IPS DF 19.7 (cell line): ENCODE measurements at regions not wholly inside any gene's neighbourhood (a gene's known extent, or its start where the extent isn't known, plus 50 kb on each side); places are given as distances from the start of the nearest gene placed in this dataset.
A peak's percentile ranks its signal among the peaks of the same experiment; 100 is the strongest.
"Not testable (repeated sequence)": the region's sequence is repeated elsewhere in the genome, so short reads cannot be mapped to it uniquely, and the experiment has no call there.

Source experiments
- DNase-seq: peaks from one replicate; pipeline ENCODE4 v3.0.0-alpha.2; 2013; ENCODE audit warnings: low read depth, low spot score

DNA sequence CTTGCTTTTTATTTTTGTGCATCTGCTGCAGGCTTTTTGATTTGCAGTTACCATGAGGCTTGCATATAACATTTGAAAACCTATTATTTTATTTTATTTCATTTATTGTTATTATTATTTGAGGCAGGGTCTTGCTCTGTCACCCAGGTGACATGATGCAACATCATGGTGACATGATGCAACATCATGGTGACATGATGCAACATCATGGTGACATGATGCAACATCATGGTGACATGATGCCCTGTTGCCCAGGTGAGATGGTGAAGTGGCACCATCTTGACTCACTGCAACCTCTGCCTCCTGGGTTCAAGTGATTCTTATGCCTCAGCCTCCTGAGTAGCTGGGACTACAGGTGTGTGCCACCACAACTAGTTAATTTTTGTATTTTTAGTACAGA, 244.5 kb upstream of the CTBP2 start:
- not testable (repeated sequence) for DNase-seq

DNA sequence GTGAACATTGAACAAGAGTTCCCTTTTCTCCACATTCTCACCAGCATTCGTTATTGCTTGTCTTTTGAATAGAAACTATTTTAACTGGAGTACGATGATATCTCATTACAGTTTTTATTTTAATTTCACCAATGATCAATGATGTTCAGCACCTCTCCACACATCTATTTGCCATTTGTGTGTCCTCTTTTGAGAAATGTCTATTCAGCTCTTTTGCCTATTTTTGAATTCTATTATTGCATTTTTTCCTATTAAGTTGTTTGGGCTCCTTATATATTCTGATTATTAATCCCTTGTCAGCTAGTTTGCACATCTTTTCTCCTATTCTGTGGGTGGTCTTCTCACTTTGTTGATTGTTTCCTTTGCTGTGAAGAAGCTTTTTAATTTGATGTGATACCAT, 241.1 kb upstream of the CTBP2 start:
- DNase-seq = no peak

DNA sequence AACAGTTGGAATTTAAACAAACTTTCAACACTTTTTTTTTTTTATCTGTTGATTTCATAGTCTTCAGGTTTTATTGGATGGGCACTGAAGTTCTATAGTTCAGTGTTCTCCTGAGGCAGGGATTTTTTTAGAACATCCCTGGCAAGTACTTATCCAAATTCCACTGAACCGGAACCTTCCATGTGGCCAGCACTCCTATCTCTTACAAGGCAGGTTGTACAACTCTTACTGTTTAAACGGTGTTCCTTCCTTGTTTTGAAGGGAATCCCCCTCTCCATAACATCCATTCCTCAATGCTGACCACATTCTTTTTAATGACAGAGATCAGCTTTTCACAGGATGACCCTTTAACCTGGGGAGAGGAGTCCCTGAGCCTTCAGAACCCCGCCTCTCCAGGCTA, 238.9 kb upstream of the CTBP2 start:
- DNase-seq = no peak

DNA sequence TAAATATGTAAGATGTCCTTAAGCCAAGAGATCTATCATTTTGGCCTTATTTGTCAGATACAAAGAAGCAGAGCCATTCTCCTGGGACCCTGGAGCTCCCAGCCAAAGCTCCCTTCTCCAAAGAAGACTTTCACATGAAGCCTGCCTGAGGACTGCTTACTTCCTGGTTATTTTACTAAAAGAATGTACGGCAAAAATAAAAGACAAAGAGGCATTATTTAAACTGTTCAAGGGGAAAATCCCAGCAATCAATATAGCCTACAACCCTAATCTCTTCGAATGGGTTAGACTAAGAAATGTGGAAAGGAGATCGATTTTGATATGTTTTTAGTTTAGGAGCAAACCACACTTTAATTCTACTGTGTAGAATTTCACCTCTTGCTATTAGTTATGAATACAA, 237.9 kb upstream of the CTBP2 start:
- DNase-seq = no peak

DNA sequence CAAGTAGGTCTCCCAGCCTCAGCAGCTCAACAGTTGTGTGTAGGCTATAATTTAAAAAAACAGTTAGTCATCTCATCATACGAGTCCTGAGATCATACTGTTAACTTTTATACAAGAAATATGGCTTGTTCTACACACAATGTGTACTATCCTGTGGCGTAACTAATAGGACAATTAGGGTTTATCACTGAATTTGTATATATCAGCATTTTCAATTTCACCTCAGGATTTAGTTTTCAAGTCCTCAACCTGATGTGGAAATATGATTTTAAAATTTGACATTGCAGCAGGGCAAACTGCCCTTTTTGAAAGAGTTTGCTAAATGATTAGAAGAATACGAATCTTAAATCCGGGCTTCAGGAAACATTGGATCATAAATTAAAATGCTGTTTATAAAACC, 237.2 kb upstream of the CTBP2 start:
- DNase-seq = no peak

DNA sequence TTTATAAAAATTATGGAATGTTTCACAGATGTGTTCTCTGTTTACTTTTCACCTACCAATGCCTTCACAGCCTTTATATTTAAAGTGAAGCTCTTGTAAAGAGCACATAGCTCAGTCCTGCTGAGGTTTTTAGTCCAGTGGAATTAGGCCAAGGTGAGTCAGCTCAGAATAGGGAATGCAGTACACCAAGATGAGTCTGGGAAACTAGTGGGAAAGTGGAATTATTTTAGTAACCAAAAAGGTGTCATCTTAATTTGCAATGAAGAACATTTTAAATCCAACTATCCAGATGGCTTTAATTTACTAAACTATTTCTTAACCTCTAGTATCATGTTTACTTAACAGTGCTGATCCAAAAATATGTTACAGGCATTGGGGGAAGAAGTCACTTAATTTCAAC, 236.3 kb upstream of the CTBP2 start:
- no peak for DNase-seq

DNA sequence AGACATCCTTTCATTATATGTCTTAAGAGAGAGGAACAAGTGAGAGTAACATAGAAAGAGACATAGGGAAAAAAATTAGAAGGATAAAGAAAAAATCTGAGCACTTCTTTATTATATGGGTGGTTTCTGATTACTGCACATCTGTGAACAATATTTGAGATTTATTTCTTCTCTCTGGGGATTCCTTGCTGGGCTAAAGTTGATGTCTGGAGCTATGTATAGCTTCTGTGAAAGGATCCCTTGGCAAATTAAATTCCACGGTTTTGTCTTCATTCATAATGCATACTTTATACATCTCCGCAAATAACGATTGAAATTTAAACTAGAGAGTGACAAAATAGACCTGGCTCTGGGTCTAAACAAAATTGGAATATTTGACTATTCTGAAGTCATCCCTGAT, 232.2 kb upstream of the CTBP2 start:
- no peak for DNase-seq

DNA sequence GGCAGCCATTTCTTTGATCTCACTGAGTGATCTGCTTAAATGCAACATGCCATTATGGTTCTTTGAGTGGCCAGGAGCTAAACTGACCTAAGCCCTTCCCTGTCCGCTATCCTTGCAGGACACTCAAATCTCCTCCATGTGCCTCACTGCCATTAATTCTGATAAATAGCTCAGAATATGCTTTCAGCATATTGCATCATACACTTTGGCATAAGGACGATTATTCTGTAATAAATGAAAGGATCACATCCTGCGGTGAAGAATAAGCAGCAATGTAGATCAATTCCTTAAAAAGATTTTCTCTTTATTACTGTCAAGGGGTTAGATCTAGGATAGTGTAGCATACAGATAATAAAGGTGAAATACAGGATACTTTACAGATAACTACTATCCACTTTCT, 231.8 kb upstream of the CTBP2 start:
- no peak for DNase-seq

DNA sequence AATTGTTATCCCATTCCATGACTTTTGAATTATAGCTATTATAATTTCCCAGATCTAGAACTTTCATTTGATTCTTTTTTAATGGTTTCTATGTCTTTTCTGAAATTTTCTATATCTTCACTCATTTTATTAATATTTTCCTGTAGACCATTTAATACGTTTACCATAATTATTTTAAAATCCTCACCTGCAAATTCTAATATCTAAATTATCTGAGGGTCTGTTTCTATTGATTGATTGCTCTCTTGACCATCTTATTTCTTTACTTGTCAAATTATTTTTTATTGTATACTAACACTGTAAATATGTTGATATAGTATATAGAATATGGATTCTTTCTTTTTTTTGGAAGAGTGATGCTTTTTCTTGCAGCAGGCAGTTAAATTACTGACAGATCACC, 229.3 kb upstream of the CTBP2 start:
- DNase-seq = no peak

DNA sequence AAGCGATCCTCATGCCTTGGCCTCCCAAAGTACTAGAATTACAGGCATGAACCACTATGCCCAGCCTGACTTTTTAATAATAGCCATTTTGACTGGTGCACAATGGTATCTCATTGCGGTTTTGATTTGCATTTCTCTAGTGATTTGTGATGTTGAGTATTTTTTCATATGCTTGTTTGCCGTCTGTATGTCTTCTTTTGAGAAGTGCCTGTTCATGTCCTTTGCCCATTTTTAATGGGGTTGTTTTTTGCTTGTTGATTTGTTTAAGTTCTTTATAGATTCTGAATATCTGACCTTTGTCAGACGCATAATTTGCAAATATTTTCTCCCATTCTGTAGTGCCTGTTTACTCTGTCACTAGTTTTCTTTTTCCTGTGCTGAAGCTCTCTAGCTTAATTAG, 219.2 kb upstream of the CTBP2 start:
- DNase-seq = no peak

DNA sequence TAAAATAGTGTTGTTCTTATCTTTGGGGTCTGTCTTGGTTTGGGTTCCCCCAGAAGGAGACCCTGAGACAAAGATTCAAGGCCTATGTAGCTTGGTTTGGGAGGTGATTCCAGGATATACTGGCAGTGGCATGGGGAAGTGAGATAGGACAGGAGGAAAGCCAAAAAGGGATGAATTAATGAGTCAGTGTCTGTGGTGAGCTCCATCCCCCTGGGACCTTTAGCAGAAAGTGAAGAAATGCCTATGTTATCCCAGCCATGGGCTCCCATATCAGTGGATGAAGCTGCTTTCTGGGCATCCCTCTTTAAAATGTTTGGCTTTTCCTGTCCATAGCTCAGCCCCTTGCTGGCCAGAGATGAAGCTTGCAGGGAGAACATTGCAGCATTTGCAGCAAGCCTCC, 217.0 kb upstream of the CTBP2 start:
- no peak for DNase-seq

DNA sequence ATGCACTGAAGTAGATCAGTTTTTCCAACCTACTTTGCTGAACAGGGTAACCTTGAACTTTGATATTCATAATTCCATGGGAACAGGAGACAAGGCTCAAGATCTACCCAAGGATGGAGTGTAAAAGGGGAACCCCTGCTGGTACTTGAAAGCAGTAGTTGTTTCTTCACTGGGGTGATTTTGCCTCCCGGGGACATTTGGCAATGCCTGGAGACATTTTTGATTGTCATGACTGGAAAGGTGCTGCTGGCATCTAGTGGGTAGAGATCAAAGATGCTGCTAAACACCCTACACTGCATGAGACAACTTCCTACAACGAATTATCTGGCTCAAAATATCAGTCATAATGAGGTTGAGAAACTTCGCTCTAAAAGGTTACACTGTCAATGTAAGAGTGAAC, 214.8 kb upstream of the CTBP2 start:
- no peak for DNase-seq

DNA sequence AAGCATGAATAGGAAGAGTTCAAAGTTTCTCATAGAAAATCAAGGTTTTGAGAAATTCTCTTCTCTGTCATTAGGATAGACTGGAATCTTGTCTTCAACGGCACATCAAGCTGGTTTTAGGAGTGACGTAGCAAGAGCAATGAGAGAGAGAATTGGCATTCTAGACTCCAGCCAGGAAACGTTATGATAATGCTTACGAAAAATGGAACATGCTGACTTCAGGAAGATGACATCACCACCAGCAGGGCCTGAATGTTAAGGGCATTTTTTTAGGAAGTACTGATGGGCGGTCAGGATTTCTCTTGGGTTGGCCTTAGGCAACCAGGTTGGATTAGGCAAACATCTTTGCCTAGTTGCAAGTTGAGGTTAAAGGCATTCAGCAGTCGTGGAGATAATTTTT, 213.2 kb upstream of the CTBP2 start:
- DNase-seq = no peak

DNA sequence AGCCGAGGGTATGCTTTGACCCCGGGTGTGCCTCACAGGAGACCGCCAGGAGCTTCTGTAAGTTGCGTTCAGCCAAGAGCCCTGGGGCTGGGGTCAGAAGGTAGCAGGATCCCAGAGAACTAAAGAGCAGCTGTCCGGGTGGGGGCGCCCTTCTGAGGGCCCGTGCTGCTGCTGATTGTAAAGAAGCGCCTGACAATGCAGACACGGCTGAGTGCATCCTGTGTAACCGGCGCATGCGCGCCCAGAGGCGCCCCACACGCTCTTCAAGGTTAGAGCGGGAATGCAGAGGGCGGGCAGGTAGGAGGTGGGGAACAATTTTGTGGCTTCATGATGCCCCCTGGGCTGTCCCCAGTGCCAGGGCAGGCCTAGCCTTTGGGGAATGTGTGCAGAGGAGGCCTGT, 210.2 kb upstream of the CTBP2 start:
- peak; percentile 85 for DNase-seq

DNA sequence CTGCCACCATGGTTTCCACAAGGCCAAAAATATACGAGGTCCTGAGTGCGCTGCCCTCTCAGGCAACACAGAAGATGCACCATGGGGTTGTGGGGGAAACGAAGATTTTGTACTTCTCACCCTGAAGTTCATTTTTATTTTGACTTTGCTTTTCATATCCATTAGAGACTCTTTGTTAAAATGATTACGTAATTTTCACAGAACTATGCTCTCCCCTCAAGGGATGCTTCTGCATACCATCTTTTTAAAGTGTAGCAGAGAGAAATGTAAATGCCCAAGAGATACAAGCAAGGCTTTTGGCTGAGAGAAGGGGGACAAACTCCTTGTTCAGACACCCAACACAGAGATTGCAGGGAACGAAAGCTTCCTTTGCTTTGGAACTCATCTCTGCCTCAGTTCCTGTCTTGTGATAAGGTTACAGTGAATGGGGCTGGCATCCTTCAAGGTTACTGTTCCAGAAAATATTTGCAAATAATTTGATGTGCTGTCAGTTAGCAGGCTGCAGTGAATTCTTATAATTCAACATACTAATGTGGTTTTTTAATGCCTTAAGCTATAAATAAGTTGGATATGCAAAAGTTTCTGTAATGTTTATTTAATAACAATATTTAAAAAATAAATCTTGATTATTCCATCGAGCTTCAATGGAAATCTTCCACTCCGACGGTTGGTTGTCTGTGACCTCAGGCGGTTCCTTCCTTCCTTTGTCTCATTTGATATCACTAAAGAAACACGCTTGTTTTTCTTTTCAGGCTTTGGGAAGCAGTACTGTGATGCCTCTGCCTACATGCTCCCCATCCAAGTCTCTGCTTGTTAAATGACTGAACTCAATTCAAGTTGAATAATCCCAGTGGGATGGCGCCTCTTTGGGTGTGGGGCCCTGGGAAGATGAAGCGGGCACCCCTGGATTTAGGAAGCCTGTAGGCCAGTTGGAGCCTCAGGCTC, 209.3 kb upstream of the CTBP2 start:
- DNase-seq = no peak

DNA sequence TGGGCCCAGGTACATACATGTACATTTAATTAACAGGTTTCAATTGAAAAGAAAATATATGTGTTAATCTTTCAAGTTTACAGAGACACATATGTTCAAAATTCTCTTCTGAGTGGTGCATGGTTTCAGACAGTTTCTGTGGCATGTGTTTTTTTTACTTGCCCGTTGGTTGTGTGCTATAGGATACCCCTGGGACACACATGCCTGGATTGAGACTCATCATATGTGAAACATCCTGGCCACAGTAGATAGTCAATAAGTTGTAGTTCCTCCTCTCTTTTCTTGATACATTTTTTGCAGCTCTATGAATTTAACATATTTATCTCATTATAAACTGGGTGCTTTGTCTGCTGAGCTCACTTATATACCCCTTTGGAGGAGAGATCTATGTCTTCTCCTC, 207.8 kb upstream of the CTBP2 start:
- no peak for DNase-seq

DNA sequence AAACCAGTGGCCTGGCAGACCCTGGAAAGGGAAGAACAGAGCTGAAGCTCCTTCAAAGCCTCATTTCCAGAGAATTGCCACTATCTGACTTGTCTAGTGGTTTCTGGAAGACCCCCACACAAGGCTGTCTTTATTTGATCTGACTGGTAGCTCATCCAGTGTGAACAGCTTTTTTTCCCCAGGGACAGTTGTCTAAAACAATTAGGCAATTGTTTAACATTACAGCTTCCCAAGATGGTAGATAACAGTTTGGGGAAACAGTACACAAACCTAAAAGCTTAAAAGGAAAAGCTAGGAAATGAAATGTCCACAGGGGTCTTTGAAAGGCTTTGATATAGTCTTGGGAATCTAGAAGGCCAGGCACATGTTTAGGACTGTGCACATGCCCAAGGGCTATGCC, 203.4 kb upstream of the CTBP2 start:
- no peak for DNase-seq

DNA sequence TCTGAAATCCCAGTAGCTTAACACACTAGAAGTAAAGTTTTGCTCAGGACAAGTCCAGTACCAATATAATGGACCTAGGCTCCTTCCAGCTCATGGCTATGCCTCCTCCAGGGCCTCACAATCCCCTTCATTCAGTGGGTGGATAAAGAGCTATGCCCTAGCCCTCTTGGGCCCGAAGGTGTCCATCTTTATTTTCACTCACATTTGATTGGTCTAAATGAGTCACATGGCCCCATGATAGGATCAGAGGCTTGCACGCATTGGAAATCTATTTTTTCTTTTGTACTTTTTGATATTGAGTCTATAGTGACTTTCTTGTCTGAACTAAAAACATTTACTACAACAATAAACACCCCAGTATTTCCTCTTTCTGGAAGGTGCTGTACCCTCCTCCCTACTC, 202.6 kb upstream of the CTBP2 start:
- DNase-seq = no peak

DNA sequence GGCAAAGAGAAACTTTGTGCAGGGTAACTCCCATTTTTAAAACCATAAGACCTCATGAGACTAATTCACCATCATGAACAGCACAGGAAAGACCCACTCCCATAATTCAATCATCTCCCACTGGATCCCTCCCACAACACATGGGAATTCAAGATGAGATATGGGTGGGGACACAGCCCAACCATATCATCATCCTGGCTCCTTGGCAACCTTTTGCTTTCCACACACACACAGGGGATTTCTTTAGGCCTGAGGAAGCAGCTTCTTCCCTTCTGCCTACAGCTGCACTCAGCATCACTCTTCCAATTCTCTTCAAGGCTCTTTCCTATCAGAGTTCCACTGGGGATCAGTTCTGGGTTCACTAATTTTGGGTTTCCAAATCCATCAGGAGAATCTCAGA, 199.0 kb upstream of the CTBP2 start:
- no peak for DNase-seq

DNA sequence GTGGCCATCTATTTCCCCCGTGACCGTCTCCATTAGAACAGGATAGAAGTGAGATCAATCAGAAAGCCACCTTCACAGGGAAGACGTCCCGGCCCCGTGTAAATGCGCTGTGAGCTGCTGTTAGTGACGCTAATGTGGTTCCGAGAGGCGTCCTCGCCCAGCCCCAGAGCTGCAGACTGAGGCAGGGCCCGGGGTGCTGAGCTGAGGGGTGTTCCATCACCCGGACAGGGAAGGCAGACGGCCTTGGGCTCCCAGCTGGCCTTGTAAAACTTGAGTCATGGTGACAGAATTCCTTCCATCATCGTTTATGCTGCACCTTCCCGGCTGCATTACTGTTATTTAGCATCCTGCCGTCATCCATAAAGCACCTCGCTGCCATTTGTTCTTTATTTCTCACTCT, 195.3 kb upstream of the CTBP2 start:
- DNase-seq = no peak

DNA sequence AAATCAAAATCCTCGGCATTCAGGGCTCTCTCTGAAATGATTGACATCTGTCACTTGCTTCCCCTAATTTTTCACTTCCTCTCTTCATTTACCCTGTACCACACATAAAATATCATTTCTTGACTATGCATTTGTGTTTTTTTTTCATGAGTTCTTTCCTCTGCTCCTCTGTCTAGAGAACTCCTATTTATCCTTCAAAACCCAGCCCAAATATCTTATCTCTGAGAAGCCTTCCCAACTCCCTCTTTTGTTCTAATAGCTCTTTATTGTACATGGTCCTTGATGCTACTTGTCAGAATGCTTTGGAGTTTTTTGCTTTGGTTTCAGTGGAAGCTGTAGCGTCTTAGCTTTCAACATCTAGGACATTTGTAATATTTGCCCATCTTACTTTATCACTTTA, 190.2 kb upstream of the CTBP2 start:
- no peak for DNase-seq

DNA sequence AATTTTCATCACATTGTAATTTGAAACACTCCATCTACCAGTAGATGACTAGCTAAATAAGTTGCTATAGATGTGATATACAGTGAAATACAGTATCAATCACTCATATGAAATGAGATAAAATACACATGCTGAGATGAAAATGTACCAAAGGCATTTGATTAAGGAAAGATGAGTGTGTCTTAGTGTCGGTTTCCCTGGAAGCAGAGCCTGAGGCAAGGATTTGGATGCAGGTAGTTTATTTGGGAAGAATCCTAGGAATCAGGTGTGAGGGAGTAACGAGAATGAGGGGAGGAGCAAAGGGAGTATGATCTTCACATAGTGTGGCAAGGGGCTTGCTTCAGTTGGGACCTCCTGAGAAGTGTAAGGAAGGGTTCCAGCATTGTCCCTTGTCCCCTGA, 188.2 kb upstream of the CTBP2 start:
- no peak for DNase-seq

DNA sequence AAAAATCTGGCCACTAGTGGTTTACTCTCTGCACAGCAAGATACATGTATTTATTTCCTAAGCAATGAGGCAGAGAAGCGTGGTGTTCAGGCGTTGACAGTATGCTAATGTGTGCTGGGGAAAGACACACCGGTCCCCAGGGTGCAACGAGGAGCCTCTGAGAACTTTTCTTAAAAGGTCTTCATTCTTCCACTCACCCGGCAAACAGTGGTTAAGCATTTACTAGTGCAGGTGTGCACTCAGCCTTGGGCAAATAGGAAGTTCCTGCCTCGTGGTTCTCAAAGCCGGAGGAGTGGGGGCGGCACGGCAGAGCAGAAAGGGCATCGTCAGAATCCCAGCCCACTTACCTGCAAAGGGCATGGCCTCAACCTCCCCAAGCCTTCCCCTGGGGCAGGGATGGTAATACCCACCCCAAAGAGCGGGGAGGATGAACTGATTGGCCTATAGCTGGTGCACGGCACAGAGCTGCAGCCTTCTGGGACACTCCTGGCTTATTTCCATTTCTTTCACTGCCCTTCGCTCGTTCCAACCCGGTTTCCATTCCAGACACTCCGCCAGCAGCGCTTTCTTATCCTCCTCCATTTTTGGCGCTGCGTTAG, 184.3 kb upstream of the CTBP2 start:
- DNase-seq = no peak

DNA sequence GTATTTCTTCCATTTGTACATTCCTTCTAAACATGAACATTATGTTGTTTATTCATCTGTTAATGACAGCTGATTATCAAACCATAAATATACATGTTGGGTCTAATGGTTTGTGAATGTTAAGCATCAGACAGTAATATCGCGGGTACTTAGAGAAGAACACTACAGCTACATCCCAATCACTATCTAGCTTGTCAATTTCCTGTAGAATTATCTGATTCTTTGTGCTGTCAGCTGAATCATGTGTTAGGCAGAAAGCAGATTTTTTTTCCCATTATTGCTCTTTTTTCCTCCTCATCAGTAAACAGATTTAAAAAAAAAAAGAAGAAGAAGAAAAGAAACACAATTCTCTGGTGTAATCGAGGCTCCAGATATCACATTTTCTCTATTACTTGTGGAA, 183.6 kb upstream of the CTBP2 start:
- DNase-seq = no peak
